NCI-H146 treated with DMSO at 0.1 percent for 48 hours (cell line): ENCODE measurements at regions not wholly inside any gene's neighbourhood (a gene's known extent, or its start where the extent isn't known, plus 50 kb on each side); places are given as distances from the start of the nearest gene placed in this dataset.

Experiments used
- DNase-seq: peaks from one replicate; lab custom pipeline; 2025; ENCODE audit not compliant: unreplicated experiment; lab: John Stamatoyannopoulos, UW

DNA sequence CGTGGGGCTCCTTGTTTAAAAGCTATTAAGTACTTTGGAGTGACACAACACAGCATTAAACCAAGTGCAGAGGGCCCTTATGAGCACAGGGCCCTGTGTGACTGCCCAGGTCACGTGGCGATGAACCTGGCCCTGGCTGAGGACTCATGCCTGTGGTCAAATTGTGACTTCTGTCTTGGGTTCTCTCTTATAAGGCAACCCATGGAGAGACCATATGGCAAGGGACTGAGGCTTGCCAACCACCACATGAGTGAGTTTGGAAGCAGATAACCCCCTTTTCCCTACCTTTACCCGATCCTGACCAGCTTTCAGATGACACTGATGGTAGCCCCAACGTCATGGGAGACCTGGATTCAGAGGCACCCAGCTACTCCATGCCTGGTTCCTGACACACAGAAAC is 140.5 kb downstream of the ZBTB18 start:
- DNase-seq: no peak

DNA sequence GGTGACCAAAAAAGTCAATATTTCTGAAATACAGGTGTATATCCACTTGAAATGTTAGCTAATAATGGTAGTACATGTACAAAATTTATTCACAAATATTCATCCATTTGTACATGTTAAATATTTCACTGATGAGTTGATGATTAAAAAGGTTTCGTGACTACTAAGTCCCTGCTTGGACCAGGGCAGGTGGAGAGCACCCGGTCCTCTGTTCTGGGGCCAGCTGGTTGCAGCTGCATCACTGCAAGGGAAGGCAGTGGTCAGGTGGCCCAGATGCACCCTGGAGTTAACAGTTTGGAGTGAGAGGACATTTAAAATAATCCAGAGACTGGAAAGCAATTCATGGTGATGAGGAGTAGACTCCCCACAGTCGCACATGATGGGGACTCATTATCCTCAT is 141.2 kb downstream of the ZBTB18 start:
- DNase-seq: peak; percentile 33

GRCh38 chr1:244196571-244197285 is 145.6 kb downstream of the ZBTB18 start:
- no peak for DNase-seq

DNA sequence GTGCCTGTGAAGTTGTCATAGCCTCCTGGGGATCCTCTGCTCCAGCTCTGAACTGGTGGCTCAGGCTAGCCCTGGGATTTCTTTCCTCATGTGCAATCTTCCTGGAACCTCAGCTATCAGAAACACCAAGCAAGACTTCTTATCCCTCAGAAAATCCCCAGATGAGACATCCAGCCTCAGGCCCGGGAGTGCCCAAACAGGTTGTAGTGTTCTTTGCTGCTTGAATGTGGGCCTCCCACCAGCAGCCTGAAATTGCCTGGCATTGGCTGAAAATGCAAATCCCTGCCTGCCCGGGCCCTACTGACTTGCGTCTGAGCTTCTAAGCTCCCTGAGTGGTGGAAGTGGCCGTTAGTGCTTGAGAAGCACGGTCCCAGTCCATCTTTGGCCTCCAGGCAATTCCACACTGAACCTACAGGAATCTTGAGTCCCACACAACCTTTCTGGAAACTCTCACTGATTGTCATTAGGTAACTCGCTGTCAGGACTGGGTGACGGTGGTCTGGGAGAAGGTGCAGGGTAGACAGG is 146.8 kb downstream of the ZBTB18 start:
- DNase-seq: no peak

GRCh38 chr1:244199902-244200301 is 148.8 kb downstream of the ZBTB18 start:
- no peak for DNase-seq

GRCh38 chr1:244200596-244200995 is 149.5 kb downstream of the ZBTB18 start:
- DNase-seq: peak; percentile 51

DNA sequence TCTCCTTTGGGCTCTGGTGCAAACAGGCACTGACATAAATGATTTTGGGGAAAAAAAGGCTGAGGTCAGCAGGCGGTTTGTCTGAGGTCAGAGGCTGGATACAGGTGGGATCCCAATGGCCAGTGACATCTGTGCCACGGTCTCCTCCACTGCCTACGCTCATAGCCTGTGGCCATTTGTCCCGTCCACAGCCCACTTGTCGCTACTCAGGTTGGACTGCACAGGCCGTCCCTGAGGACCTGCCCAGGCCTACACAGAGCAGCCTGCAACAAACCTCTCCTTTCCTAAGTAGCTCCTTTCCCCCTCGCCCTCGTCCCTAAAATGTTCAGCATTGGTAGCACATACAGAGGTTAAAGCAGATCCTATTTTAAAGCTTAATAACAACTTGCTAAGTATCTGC is 150.7 kb downstream of the ZBTB18 start:
- no peak for DNase-seq

DNA sequence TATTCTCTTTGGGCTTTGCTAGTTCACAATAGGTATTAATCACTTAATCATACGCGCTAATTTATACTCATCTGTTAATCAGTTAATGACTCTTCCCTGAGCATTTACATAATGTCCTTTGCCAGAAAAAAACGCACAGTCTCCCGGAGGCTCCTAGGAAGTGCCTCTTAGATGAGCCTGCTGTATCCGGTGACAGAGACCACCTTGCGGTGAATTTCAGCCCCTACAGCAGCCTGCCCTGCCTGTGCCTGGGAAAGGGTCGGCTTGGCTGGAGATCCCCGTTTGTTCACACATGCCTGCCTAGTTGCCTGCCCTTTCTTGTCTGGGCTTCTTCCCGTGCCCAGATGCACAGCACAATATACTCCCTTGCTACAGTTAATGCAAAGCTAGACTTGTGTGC is 152.9 kb downstream of the ZBTB18 start:
- DNase-seq: no peak

DNA sequence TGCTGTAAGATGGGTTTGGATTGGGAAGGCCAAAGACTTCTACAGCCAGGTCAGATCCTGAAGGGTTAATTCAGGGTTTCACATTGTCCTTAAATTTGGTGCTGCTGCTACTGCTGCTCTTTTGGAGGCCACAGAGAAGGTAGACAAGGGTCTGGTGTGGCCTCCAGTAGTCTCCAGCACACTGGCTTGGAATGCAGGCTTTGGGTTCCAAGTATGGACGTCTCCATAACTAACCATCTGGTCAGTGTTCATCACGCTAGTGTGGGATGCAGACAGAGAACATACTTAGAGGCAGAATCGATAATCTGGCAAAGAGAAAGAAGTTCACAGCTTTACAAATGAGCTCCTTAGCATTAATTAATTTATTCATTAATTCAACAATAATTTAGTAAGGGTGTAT is 154.1 kb downstream of the ZBTB18 start:
- DNase-seq: no peak

GRCh38 chr1:244205906-244206305 is 154.8 kb downstream of the ZBTB18 start:
- DNase-seq: no peak

DNA sequence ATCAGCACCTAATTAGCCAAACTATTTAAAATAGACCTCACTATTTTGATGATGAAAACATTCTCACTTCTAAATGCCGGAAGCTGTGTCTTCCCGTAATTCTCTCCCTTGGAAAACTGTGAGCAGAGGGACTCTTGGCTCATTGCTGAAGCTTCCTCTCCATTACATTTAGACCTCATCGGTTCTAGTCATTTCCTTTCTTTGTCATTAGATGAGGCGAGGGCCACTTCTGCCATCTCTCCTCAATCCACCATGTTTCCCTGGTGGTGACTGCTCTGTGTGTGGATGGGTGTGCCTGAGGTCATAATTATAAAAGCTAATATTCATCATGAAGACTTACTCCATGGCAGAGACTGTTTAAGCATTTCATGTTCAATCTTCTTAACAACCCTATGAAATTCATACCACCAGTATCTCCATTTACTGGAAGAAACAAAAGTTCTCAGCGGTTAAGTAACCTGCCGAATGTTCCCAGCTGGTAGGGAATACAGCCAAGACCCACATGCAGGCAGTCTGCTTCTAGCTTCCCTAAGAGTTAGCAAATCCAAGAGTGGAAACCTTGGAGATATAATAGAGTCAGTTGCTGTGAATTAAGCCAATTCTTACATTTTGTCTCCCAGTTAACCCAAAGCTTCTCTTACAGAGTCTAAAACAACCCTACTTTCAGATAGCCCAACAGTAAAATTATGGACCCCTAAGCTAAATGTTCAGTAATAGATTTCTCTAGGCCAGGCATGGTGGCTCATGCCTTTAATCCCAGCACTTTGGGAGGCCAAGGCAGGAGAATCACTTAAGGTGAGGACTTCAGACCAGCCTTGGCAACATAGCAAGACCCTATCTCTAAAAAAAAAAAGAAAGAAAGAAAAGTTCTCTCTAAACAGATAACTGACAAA is 156.2 kb downstream of the ZBTB18 start:
- no peak for DNase-seq

DNA sequence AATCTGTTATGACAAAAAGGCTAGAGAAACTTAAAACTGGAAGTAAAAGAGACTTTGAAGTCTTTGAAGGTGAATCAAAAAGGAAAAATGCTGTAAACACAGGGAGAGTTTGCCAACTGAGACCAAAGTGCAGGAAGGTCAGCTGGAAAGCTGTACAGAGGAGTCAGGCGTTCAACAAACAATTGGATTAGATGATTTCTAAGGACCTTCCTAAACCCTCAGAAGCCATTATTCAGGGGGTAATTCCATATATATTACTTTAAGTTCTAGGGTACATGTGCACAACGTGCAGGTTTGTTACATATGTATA is 156.8 kb downstream of the ZBTB18 start:
- no peak for DNase-seq

- DNase-seq: no peak
Measured at GRCh38 chr1:244209955-244210354, 158.9 kb downstream of the ZBTB18 start.

DNA sequence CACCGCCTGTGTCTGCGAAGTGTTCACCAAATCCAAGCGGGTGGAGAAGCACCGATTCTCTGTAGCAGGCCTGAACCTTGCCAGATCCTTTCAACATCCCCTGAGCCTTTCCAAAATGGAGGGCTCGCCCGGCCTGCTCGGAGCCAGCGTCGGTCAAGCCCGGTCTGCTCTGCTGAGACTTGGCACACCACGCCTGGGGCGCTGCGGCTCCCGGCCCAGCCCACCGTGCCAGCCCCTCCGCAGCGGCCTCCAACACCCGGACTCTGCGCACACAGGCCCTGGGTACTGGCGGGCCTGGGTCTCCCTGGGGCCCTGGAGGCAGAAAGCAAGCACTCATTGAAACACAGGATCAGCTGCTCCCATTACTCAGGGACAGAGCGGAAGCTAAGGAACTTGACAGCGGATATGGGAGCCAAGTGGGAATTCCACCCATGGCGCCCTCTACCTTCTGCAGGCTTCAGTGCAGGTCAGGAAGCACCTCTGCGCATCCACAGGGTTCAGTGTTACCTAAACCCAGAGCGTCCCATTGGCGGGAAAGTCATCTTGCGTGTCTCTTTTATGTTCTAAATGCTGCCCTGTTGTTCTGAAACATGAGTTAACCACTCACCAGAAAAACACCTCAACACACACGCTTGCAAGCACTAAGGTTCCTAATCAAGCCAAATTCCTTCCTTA is 159.9 kb downstream of the ZBTB18 start:
- DNase-seq: no peak

- DNase-seq: no peak
Measured at GRCh38 chr1:244211559-244211944, 160.5 kb downstream of the ZBTB18 start.

DNA sequence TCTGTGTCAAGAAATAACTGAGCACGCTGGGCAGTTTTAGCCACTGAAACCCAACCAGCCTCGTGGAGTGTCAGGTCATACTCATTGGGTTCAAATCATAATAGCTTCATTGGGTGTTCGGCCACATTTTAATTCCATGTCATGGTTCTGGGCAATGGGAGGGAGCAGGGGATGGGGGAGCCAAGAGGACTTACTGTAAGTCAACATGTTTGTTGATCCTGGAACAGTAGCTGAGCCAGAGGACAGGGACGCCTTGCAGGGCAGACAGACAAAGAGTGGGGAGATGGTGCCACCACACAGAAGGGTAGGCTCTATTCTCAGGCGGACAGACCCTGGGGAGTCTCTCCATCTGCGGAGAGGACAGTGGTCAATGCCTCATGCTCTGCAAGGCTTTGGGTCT is 161.1 kb downstream of the ZBTB18 start:
- DNase-seq: no peak

GRCh38 chr1:244212797-244213475 is 161.9 kb downstream of the ZBTB18 start:
- no peak for DNase-seq

GRCh38 chr1:244214009-244214967 is 163.2 kb downstream of the ZBTB18 start:
- no peak for DNase-seq

DNA sequence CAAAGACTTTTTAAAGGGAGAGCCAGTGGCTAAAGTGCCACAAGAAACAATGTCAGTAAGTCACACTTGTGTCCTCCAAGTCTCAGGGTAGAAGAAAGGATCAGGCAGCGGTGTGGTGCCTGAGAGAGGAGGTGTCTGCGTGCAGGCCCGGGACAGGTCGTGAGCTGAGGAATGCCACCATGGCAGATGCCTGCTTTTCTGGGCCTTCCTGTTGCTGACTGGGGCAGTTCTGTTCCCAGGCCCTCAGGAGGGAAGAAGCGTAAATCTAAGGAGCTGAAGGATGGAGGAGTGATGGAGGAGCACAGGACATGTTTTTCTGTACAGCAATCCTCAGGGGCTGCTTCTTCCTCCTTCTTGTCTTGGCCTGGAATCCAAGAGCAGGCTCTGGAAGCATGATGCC is 165.8 kb downstream of the ZBTB18 start:
- DNase-seq: no peak

GRCh38 chr1:244217711-244218110 is 166.6 kb downstream of the ZBTB18 start:
- no peak for DNase-seq
